AG04450 (cell line): ENCODE measurements at regions not wholly inside any gene's neighbourhood (a gene's known extent, or its start where the extent isn't known, plus 50 kb on each side); places are given as distances from the start of the nearest gene placed in this dataset.

Experiments
- CTCF ChIA-PET: fragments of 300-600, 350-600 bp; formaldehyde crosslinking; extraction: SDS; loops from one replicate; lab custom pipeline; 2022; ENCODE audit warnings: antibody characterized with exemption, inconsistent platforms; lab: Charles Lee
- POLR2A ChIA-PET: fragments of 350-600 bp; formaldehyde crosslinking; extraction: SDS; loops from one replicate; lab custom pipeline; 2021; ENCODE audit warnings: antibody characterized with exemption, inconsistent platforms; lab: Yijun Ruan, JAX
- DNase-seq: peaks from one replicate; pipeline ENCODE4 v3.0.0-alpha.2; 2011; ENCODE audit warnings: low read depth, low spot score
- H3K27ac ChIP-seq: one replicate; pipeline ENCODE4 v1.5.1; 2012; ENCODE audit warnings: low read depth, low read length, control low read depth
- H3K27me3 ChIP-seq: one replicate; pipeline ENCODE4 v1.6.0; 2012; ENCODE audit warnings: low read length; ENCODE audit not compliant: control insufficient read depth, insufficient read depth
- H3K4me3 ChIP-seq: 2 replicates; pipeline ENCODE4 v1.5.1; 2011; ENCODE audit warnings: mild to moderate bottlenecking, low read depth, low read length, control low read depth
- H3K9me3 ChIP-seq: 2 replicates; pipeline ENCODE4 v1.5.1; 2012; ENCODE audit warnings: low read length; ENCODE audit not compliant: control insufficient read depth, insufficient read depth
- TF ChIP-seq, protein P1 (sequence below): IDR thresholded peaks from 2 replicates; pipeline ENCODE4 v1.5.1; 2011; ENCODE audit warnings: low read depth, low read length, control low read depth, inconsistent platforms

DNA sequence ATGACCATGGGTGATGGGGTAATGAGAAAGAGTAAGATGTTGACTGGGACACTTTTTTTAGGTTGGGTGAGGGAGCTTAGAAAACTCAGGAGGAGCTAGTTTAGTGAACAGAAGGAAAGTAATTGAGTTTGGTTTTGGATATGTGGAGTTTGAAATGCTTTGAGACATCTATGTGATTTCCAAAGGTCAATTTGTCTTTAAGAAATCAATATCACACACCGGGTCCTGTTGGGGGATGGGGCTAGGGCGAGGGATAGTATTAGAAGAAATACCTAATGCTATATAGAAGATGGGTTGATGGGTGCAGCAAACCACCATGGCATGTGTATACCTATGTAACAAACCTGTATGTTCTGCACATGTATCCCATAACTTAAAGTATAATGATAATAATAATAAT, 118.4 kb downstream of the ASCL1 start:
- H3K27me3 ChIP-seq: no peaks in the 10 kb centered on the region
- H3K4me3 ChIP-seq: no peak overlapping the region
- H3K9me3 ChIP-seq: no peaks in the 10 kb centered on the region; the same call in 1 of the 2 replicates
- TF ChIP-seq, protein P1, sequence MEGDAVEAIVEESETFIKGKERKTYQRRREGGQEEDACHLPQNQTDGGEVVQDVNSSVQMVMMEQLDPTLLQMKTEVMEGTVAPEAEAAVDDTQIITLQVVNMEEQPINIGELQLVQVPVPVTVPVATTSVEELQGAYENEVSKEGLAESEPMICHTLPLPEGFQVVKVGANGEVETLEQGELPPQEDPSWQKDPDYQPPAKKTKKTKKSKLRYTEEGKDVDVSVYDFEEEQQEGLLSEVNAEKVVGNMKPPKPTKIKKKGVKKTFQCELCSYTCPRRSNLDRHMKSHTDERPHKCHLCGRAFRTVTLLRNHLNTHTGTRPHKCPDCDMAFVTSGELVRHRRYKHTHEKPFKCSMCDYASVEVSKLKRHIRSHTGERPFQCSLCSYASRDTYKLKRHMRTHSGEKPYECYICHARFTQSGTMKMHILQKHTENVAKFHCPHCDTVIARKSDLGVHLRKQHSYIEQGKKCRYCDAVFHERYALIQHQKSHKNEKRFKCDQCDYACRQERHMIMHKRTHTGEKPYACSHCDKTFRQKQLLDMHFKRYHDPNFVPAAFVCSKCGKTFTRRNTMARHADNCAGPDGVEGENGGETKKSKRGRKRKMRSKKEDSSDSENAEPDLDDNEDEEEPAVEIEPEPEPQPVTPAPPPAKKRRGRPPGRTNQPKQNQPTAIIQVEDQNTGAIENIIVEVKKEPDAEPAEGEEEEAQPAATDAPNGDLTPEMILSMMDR: no peak
- no peak overlapping the region for H3K27ac ChIP-seq
- CTCF ChIA-PET: no interaction called here
- no peak for DNase-seq
- POLR2A ChIA-PET: no interaction called here

DNA sequence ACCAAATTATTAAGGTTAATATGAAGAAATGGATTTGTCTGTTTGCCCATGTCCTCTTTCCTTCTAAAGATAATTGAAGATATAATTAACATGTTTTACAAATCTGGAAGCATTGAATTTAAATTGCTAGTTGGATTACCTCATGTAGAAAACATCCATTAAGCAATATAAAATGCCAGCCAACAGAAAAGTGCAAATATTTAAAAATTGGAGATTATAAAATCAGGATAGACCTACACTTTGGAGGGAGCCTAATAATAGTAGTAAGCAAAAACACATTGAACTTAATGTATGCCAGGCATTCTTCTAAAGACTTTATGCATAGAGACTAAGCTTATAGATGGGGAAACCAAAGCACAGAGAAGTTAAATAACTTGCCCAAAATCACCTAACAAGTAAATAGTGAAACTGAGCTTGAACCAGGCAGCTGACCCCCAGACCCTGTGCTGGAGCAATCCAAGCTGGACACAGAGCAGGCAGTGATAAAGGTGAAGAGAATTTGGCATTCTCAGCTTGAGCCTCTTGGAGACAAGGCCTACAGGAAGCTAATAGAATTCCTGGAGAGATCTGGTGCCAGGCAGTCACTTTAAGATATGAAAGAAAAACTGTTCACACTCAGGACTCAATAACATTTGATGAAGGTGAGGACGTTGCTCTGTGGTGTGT, 119.8 kb downstream of the ASCL1 start:
- Histone ChIP-seq H3K9me3 (no peaks in the 10 kb centered on the region; the same call in 1 of the 2 replicates), H3K27ac (no peak overlapping the region), H3K27me3 (no peaks in the 10 kb centered on the region), H3K4me3 (no peak overlapping the region)
- ChIA-PET CTCF (no interaction called here), POLR2A (no interaction called here)
- no peak for DNase-seq
- TF ChIP-seq, protein P1: no peak

DNA sequence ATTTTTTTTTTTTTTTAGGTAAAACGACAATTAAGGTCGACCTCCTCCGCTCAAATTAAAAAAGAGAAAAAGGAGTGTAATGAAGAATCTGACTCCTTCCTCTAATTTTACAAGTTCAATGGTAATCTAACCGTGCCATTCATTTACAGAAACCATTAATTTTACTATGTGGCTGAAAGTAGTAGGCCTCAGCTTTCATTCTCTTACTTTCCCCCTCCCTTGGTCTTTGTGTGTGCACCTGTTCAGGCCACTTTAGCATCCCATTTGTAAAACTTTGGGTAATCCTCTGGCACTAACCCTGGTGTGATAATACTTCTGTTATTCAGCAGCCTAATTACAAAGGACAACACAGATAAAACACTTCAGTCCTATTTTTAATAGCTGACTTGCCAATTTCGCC, 128.1 kb downstream of the ASCL1 start:
- TF ChIP-seq, protein P1: no peak
- POLR2A ChIA-PET: no interaction called here
- Histone ChIP-seq H3K27ac (no peak overlapping the region), H3K27me3 (no peaks in the 10 kb centered on the region), H3K9me3 (peaks cover 7% of the 10 kb centered on the region), H3K4me3 (no peak overlapping the region)
- CTCF ChIA-PET: no interaction called here
- DNase-seq: no peak

DNA sequence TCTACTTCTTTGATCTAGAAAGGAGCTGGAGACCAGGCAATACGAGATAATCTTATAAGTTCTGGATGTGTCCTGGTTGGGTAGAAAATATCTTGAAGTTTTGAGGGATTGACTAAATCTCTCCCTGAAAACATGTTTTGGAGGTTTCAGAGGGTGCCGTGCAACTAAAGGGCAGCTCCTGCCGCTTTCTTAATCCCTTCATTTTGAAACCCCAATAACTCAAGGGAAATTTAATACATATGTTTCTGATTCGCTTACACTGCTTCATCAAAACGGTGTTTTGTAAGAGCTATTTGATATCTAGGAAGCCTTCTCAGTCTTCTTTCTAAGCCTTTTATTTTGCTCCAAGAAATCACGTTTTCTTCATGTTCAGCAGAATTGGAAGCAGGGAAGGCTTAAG, 129.0 kb downstream of the ASCL1 start:
- POLR2A ChIA-PET: no interaction called here
- TF ChIP-seq, protein P1: no peak
- DNase-seq: no peak
- CTCF ChIA-PET: no interaction called here
- H3K9me3 ChIP-seq: peaks cover 7% of the 10 kb centered on the region
- no peaks in the 10 kb centered on the region for H3K27me3 ChIP-seq
- H3K27ac ChIP-seq: no peak overlapping the region
- no peak overlapping the region for H3K4me3 ChIP-seq

DNA sequence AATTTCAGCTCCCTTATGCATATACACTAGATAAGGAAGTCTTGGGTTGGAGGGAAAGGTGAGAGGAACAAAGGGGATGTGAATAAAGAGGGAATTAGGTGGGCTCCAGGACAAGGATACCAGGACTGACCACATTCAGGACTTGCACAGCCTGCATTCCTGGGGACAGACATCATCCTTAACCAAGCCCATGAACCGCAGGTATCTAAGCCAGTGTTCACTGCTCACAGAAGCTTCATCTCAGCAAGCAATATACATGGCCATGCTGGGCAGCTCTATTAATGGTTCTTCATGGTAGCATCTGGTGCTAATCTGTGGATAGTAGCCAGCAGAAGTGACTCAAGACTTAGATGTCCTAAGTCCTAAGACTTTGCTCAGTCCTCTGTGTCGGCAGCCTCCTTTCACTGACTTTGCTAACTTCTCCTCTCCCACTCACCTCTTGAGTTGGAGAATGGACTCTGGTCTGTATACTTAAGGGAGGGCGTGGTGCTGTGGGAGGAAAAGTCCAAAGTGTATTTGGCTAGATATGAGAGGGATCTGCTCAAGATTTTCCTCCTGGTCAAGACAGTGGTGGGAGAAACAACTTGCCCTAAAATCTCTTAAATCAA, 136.1 kb downstream of the ASCL1 start:
- ChIA-PET POLR2A (no interaction called here), CTCF (no interaction called here)
- no peak overlapping the region for H3K27ac ChIP-seq
- H3K9me3 ChIP-seq: peaks cover 8% of the 10 kb centered on the region
- H3K27me3 ChIP-seq: no peaks in the 10 kb centered on the region
- no peak for DNase-seq
- H3K4me3 ChIP-seq: no peak overlapping the region
- TF ChIP-seq, protein P1: no peak
